ENCODE measurements at regions not wholly inside any gene's neighbourhood (a gene's known extent, or its start where the extent isn't known, plus 50 kb on each side); places are given as distances from the start of the nearest gene placed in this dataset.
"Not testable (repeated sequence)": the region's sequence is repeated elsewhere in the genome, so short reads cannot be mapped to it uniquely, and the experiment has no call there.

- not testable (repeated sequence) for DNase-seq
Observed at GRCh38 chr2:91498065-91498449, 2806.6 kb downstream of the RPIA start.

DNA sequence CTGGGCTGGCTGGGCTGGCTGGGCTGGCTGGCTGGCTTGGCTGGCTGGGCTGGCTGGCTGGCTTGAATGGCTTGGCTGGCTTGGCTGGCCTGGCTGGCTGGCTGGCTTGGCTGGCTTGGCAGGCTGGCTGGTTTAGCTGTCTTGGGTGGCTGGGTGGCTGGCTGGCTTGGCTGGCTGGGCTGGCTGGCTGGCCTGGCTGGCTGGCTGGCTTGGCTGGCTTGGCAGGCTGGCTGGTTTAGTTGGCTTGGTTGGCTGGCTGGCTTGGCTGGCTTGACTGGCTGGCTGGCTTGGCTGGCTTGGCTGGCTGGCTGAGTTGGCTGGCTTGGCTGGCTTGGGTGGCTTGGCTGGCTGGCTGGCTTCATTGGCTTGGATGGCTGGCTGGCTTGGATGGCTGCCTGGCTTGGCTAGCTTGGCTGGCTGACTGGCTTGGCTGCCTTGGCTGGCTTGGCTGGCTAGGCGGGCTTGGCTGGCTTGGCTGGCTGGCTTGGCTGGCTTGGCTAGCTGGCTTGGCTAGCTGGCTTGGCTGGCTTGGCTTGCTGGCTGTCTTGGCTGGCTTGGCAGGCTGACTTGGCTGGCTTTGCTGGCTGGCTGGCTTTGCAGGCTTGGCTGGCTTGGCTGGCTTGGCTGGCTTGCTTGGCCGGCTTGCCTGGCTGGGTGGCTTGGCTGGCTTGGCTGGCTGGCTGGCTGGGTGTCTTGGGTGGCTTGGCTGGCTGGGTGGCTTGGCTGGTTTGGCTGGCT lies 2807.2 kb downstream of the RPIA start:
- not testable (repeated sequence) for DNase-seq

- DNase-seq: not testable (repeated sequence)
Observed at GRCh38 chr2:91499431-91500050, 2808.1 kb downstream of the RPIA start.

GRCh38 chr2:91500246-91500977 lies 2808.9 kb downstream of the RPIA start:
- not testable (repeated sequence) for DNase-seq

GRCh38 chr2:91500978-91501310 lies 2809.5 kb downstream of the RPIA start:
- DNase-seq: not testable (repeated sequence)

- DNase-seq: not testable (repeated sequence)
Observed at GRCh38 chr2:91501481-91502080, 2810.1 kb downstream of the RPIA start.

- not testable (repeated sequence) for DNase-seq
Observed at GRCh38 chr2:91503572-91503958, 2812.1 kb downstream of the RPIA start.

GRCh38 chr2:91503959-91504741 lies 2812.7 kb downstream of the RPIA start:
- DNase-seq: not testable (repeated sequence)

GRCh38 chr2:91508816-91509215 lies 2817.3 kb downstream of the RPIA start:
- DNase-seq: not testable (repeated sequence)

DNA sequence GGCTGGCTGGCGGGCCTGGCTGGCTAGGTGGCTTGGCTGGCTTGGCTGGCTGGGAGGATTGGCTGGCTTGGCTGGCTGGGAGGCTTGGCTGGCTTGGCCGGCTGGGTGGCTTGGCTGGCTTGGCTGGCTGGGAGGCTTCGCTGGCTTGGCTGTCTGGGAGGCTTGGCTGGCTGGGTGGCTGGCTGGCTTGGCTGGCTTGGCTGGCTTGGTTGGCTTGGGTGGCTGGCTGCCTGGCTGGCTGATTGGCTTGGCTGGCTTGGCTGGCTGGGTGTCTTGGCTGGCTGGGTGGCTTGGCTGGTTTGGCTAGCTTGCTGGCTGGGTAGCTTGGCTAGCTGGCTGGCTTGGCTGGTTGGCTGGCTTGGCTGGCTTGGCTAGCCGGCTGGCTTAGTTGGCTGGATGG lies 2817.8 kb downstream of the RPIA start:
- not testable (repeated sequence) for DNase-seq

DNA sequence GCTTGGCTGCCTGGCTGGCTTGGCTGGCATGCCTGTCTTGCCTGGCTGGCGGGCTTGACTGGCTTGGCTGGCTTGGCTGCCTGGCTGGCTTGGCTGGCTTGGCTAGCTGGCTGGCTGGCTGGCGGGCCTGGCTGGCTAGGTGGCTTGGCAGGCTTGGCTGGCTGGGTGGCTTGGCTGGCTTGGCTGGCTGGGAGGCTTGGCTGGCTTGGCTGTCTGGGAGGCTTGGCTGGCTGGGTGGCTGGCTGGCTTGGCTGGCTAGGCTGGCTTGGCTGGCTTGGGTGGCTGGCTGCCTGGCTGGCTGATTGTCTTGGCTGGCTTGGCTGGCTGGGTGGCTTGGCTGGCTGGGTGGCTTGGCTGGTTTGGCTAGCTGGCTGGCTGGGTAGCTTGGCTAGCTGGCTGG lies 2819.7 kb downstream of the RPIA start:
- DNase-seq: not testable (repeated sequence)

GRCh38 chr2:91515966-91516365 lies 2824.5 kb downstream of the RPIA start:
- not testable (repeated sequence) for DNase-seq

GRCh38 chr2:91516669-91517068 lies 2825.2 kb downstream of the RPIA start:
- not testable (repeated sequence) for DNase-seq

GRCh38 chr2:91517846-91518245 lies 2826.4 kb downstream of the RPIA start:
- DNase-seq: not testable (repeated sequence)

- DNase-seq: not testable (repeated sequence)
Observed at GRCh38 chr2:91518361-91518981, 2827.0 kb downstream of the RPIA start.

- DNase-seq: not testable (repeated sequence)
Observed at GRCh38 chr2:91519359-91519758, 2827.9 kb downstream of the RPIA start.

GRCh38 chr2:91519914-91520313 lies 2828.4 kb downstream of the RPIA start:
- not testable (repeated sequence) for DNase-seq

DNA sequence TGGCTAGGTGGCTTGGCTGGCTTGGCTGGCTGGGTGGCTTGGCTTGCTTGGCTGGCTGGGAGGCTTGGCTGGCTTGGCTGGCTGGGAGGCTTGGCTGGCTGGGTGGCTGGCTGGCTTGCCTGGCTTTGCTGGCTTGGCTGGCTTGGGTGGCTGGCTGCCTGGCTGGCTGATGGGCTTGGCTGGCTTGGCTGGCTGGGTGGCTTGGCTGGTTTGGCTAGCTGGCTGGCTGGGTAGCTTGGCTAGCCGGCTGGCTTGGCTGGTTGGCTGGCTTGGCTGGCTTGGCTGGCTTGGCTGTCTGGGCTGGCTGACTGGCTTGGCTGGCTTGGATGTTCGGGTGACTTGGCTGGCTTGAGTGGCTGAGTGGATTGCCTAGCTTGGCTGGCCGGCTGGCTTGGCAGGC lies 2829.1 kb downstream of the RPIA start:
- DNase-seq: not testable (repeated sequence)

- DNase-seq: not testable (repeated sequence)
Observed at GRCh38 chr2:91520972-91521535, 2829.6 kb downstream of the RPIA start.

DNA sequence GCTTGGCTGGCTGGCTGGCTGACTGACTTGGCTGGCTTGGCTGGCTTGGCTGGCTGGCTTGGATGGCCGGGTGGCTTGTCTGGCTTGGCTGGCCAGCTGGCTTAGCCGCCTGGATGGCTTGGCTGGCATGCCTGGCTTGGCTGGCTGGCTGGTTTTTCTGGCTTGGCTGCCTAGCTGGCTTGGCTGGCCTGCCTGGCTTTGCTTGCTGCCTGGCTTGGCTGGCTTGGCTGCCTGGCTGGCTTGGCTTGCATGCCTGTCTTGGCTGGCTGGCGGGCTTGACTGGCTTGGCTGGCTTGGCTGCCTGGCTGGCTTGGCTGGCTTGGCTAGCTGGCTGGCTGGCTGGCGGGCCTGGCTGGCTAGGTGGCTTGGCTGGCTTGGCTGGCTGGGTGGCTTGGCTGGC lies 2830.5 kb downstream of the RPIA start:
- DNase-seq: not testable (repeated sequence)

DNA sequence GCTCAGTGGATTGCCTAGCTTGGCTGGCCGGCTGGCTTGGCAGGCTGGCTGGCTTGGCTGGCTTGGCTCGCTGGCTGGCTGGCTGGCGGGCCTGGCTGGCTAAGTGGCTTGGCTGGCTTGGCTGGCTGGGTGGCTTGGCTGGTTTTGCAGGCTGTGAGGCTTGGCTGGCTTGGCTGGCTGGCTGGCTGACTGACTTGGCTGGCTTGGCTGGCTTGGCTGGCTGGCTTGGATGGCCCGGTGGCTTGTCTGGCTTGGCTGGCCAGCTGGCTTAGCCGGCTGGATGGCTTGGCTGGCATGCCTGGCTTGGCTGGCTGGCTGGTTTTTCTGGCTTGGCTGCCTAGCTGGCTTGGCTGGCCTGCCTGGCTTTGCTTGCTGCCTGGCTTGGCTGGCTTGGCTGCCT lies 2831.4 kb downstream of the RPIA start:
- DNase-seq: not testable (repeated sequence)

DNA sequence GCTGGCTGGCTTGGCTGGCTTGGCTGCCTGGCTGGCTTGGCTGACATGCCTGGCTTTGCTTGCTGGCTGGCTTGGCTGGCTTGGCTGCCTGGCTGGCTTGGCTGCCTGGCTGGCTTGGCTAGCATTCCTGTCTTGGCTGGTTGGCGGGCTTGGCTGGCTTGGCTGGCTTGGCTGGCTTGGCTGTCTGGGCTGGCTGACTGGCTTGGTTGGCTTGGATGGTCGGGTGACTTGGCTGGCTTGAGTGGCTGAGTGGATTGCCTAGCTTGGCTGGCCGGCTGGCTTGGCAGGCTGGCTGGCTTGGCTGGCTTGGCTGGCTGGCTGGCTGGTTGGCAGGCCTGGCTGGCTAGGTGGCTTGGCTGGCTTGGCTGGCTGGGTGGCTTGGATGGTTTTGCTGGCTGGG lies 2832.3 kb downstream of the RPIA start:
- DNase-seq: not testable (repeated sequence)
